ENCODE measurements at regions not wholly inside any gene's neighbourhood (a gene's known extent, or its start where the extent isn't known, plus 50 kb on each side); places are given as distances from the start of the nearest gene placed in this dataset.

DNA sequence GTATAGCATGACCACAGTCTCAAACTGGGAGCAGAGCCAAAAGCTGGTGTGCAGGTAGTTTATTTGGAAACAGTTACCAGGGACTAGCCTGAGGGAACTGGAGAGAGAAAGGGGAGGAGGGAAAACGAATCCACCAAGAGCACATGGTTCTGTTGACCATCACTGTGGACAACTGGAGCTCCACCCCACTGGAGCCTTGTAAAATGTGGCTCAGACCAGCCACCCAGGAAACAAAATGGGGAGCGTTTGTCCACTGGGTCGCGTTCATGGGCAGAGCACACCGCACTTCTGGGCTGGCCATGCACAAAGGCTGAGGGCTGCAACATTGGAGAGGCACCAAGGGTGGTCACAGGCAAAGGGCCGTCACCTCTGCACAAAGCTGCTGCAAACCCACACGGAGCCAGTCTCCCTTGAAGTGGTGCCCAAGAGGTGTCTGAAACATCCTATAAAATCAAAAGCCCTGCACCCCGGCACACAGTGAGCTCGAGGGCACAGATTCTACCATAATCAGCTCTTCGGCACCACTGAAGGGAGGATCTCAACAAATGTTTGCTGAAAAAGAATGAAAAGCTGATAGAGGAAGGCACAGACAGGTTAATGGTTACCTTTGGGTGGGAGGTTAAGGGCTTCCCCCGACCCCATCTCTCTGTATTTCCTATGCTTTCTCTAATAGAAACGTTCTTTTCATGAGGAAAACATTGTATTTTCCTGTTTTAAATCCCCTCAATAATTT lies 192.9 kb downstream of the INHBB start:
- TF ChIP-seq POLR2AphosphoS5 (IDR thresholded peaks at IDR 0.05), result no peak
- TF ChIP-seq, protein P1, sequence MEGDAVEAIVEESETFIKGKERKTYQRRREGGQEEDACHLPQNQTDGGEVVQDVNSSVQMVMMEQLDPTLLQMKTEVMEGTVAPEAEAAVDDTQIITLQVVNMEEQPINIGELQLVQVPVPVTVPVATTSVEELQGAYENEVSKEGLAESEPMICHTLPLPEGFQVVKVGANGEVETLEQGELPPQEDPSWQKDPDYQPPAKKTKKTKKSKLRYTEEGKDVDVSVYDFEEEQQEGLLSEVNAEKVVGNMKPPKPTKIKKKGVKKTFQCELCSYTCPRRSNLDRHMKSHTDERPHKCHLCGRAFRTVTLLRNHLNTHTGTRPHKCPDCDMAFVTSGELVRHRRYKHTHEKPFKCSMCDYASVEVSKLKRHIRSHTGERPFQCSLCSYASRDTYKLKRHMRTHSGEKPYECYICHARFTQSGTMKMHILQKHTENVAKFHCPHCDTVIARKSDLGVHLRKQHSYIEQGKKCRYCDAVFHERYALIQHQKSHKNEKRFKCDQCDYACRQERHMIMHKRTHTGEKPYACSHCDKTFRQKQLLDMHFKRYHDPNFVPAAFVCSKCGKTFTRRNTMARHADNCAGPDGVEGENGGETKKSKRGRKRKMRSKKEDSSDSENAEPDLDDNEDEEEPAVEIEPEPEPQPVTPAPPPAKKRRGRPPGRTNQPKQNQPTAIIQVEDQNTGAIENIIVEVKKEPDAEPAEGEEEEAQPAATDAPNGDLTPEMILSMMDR (IDR thresholded peaks at IDR 0.05), result no peak
- TF ChIP-seq POLR2A (IDR thresholded peaks at IDR 0.05), result no peak
